GM19351 (cell line): ENCODE measurements at regions not wholly inside any gene's neighbourhood (a gene's known extent, or its start where the extent isn't known, plus 50 kb on each side); places are given as distances from the start of the nearest gene placed in this dataset.
A peak's percentile ranks its signal among the peaks of the same experiment; 100 is the strongest.
"Not testable (repeated sequence)": the region's sequence is repeated elsewhere in the genome, so short reads cannot be mapped to it uniquely, and the experiment has no call there.

Source experiments
- ATAC-seq: cut with Tn5 transposase; IDR thresholded peaks from one replicate; pipeline ENCODE4 v1.9.1; 2021; ENCODE audit warnings: mild to moderate bottlenecking, moderate library complexity; ENCODE audit not compliant: unreplicated experiment

- no peak for ATAC-seq
Measured at GRCh38 chr3:153023896-153024295, 138.1 kb upstream of the RAP2B start.

- peak; percentile 70 for ATAC-seq
Measured at GRCh38 chr3:153026026-153026425, 136.0 kb upstream of the RAP2B start.

GRCh38 chr3:153028381-153028780, 133.6 kb upstream of the RAP2B start:
- ATAC-seq = peak; percentile 43

GRCh38 chr3:153029350-153029749, 132.7 kb upstream of the RAP2B start:
- ATAC-seq = no peak

- ATAC-seq = no peak
Measured at GRCh38 chr3:153032891-153033290, 129.1 kb upstream of the RAP2B start.

GRCh38 chr3:153036846-153037245, 125.2 kb upstream of the RAP2B start:
- no peak for ATAC-seq

- no peak for ATAC-seq
Measured at GRCh38 chr3:153038367-153038766, 123.7 kb upstream of the RAP2B start.

GRCh38 chr3:153038779-153039178, 123.2 kb upstream of the RAP2B start:
- ATAC-seq = no peak

GRCh38 chr3:153041181-153041580, 120.8 kb upstream of the RAP2B start:
- no peak for ATAC-seq

- no peak for ATAC-seq
Measured at GRCh38 chr3:153042088-153042487, 119.9 kb upstream of the RAP2B start.

- ATAC-seq = no peak
Measured at GRCh38 chr3:153043729-153044328, 118.2 kb upstream of the RAP2B start.

- no peak for ATAC-seq
Measured at GRCh38 chr3:153045150-153045549, 116.9 kb upstream of the RAP2B start.

GRCh38 chr3:153050978-153051377, 111.0 kb upstream of the RAP2B start:
- ATAC-seq = no peak

- no peak for ATAC-seq
Measured at GRCh38 chr3:153051427-153052095, 110.5 kb upstream of the RAP2B start.

- ATAC-seq = no peak
Measured at GRCh38 chr3:153052096-153052460, 109.9 kb upstream of the RAP2B start.

- ATAC-seq = no peak
Measured at GRCh38 chr3:153055217-153055616, 106.8 kb upstream of the RAP2B start.

GRCh38 chr3:153055779-153056178, 106.2 kb upstream of the RAP2B start:
- no peak for ATAC-seq

- not testable (repeated sequence) for ATAC-seq
Measured at GRCh38 chr3:153058031-153058688, 103.9 kb upstream of the RAP2B start.

- ATAC-seq = no peak
Measured at GRCh38 chr3:153060346-153060745, 101.7 kb upstream of the RAP2B start.

- ATAC-seq = no peak
Measured at GRCh38 chr3:153061938-153062528, 100.0 kb upstream of the RAP2B start.

- ATAC-seq = no peak
Measured at GRCh38 chr3:153063337-153063736, 98.7 kb upstream of the RAP2B start.

- ATAC-seq = no peak
Measured at GRCh38 chr3:153066983-153067382, 95.0 kb upstream of the RAP2B start.
